ENCODE measurements at regions not wholly inside any gene's neighbourhood (a gene's known extent, or its start where the extent isn't known, plus 50 kb on each side); places are given as distances from the start of the nearest gene placed in this dataset.

DNA sequence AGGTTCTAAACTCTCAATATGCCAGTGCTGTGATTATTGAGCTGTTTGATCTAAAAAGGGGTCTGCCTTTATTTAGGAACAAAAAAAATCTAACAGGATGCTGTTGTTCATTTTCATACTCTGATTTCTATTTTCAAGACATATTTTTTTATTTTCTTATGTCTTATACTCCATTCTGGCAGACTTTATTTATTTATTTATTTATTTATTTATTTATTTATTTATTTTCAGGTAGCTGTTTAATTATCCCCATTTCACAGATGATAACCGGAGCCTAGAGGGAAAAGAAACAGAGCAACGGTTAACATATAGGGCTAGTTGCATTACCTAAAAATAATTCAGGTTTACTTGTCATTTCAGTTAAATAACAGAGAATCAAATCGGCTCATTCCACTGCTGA lies 174.4 kb downstream of the CENPF start:
- DNase-seq (ENCODE audit: low spot score): no peak

DNA sequence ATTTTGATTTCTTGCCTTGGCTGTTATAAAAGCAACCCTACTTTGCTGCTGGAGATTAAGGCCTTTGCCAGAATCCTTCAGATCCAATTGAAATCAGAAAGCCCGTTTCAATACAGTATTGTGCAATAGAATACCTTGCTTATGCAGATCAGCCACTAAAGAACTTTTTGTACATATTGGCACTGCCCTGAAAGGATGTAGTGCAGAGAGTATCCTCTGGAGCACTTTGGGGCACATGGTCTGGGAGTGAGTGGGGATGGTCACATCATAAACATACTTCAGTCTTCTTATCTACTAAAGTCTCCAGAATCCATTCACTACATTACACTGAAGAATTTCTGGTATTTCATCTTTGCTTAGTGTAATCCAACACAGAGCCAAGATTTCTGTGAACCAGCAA lies 189.0 kb downstream of the CENPF start:
- no peak for DNase-seq (ENCODE audit: low spot score)
- TF ChIP-seq, protein P1, sequence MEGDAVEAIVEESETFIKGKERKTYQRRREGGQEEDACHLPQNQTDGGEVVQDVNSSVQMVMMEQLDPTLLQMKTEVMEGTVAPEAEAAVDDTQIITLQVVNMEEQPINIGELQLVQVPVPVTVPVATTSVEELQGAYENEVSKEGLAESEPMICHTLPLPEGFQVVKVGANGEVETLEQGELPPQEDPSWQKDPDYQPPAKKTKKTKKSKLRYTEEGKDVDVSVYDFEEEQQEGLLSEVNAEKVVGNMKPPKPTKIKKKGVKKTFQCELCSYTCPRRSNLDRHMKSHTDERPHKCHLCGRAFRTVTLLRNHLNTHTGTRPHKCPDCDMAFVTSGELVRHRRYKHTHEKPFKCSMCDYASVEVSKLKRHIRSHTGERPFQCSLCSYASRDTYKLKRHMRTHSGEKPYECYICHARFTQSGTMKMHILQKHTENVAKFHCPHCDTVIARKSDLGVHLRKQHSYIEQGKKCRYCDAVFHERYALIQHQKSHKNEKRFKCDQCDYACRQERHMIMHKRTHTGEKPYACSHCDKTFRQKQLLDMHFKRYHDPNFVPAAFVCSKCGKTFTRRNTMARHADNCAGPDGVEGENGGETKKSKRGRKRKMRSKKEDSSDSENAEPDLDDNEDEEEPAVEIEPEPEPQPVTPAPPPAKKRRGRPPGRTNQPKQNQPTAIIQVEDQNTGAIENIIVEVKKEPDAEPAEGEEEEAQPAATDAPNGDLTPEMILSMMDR (IDR thresholded peaks at IDR 0.05; ENCODE audit: extremely low read depth, missing control alignments): no peak

More for the DNA sequence above, 174.4 kb downstream of the CENPF start:
- TF ChIP-seq, protein P1 (IDR thresholded peaks at IDR 0.05; ENCODE audit: extremely low read depth, missing control alignments): no peak

DNA sequence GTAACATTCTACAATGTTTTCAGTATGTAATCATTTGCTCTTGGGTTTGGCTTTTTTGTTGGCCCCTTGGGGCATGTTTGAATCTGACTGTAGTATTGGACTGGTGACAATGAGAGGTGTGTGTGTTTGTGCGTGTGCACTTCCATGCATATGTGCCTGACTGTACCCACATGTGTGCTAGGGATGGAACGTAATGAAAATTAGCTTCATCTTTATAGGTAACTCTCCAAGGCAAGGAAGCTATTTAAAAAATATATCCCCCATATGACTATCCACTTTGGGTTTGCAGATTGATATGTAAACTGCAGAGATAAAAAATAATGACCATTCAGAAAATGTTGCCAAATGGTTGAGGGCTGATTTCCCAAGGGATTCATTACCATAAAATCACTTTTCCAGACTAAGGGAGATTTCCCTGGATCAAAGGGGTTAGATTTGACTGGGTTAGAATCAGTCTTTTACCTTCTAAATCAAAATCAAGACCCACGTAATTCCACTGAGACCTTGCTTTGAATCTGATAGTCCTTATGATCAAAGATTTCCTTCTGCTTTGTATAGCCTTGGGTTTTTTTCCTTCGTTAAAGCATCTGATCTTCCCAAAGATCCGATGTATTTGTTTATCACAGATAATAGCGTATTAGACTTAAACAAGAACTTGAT lies 189.7 kb downstream of the CENPF start:
- TF ChIP-seq, protein P1 (IDR thresholded peaks at IDR 0.05; ENCODE audit: extremely low read depth, missing control alignments): no peak
- DNase-seq (ENCODE audit: low spot score): no peak

DNA sequence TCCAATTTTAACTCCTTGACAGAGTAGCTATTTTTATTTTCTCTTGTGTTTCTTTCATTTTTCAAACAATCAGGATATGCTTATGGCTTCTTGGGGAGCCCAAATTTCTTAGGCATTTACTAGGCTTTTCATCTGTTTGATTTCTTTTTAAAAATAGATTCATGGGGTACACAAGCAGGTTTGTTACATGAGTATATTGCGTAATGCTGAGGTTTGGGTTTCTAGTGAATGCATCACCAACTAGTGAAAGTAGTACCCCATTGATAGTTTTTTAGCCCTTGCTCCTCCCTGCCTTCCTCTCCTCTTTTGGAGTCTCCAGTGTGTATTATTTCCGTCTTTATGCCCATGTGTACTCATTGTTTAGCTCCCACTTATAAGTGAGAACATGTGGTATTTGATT lies 190.7 kb downstream of the CENPF start:
- TF ChIP-seq, protein P1 (IDR thresholded peaks at IDR 0.05; ENCODE audit: extremely low read depth, missing control alignments): no peak
- DNase-seq (ENCODE audit: low spot score): no peak

DNA sequence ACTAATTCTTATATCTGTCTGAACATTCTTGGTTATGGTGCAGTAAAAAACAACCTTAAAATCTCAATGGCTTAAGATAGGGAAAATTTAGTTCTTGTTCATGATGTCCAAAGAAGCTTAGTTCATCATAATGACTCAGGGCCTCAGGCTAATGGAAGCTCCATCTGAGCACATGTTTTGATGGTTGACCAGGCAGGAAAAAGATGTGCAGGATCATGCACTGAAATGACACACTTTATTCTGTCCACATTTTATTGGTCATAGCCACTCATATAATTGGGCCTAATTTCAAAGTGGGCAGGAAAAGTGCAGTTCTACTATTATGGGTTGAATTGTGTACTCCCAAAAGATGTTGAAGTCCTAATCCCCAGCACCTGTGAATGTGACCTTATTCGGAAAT lies 198.2 kb downstream of the CENPF start:
- DNase-seq (ENCODE audit: low spot score): no peak
- TF ChIP-seq, protein P1 (IDR thresholded peaks at IDR 0.05; ENCODE audit: extremely low read depth, missing control alignments): no peak

GRCh38 chr1:214808845-214809460 lies 206.0 kb downstream of the CENPF start:
- no peak for DNase-seq (ENCODE audit: low spot score)

GRCh38 chr1:214816603-214817002 lies 213.6 kb downstream of the CENPF start:
- TF ChIP-seq, protein P1 (IDR thresholded peaks at IDR 0.05; ENCODE audit: extremely low read depth, missing control alignments): no peak

More at GRCh38 chr1:214808845-214809460, 206.0 kb downstream of the CENPF start:
- TF ChIP-seq, protein P1 (IDR thresholded peaks at IDR 0.05; ENCODE audit: extremely low read depth, missing control alignments): no peak

More at GRCh38 chr1:214816603-214817002, 213.6 kb downstream of the CENPF start:
- DNase-seq (ENCODE audit: low spot score): no peak

All from GM20000 (cell line).